WTC11 (cell line): ENCODE measurements at regions not wholly inside any gene's neighbourhood (a gene's known extent, or its start where the extent isn't known, plus 50 kb on each side); places are given as distances from the start of the nearest gene placed in this dataset.
"Not testable (repeated sequence)": the region's sequence is repeated elsewhere in the genome, so short reads cannot be mapped to it uniquely, and the experiment has no call there.

Experiments
- CTCF ChIP-seq: fragments of 200-600 bp; IDR thresholded peaks from 2 replicates; pipeline ENCODE4 v1.8.0; 2022; ENCODE audit warnings: antibody characterized with exemption
- E2F1 ChIP-seq: sonication (generic); formaldehyde crosslinking; IDR thresholded peaks from 2 replicates; pipeline ENCODE4 v1.8.0; 2022; ENCODE audit warnings: mild to moderate bottlenecking, missing genetic modification reagents
- ELF4 ChIP-seq: sonication (generic); formaldehyde crosslinking; IDR thresholded peaks from 2 replicates; pipeline ENCODE4 v1.8.1; 2022; ENCODE audit warnings: low read depth, mild to moderate bottlenecking, moderate library complexity, missing genetic modification reagents
- ESRRA ChIP-seq: sonication (generic); formaldehyde crosslinking; IDR thresholded peaks from 2 replicates; pipeline ENCODE4 v1.8.1; 2022; ENCODE audit warnings: mild to moderate bottlenecking, missing genetic modification reagents, borderline replicate concordance
- FOXJ3 ChIP-seq: sonication (generic); formaldehyde crosslinking; IDR thresholded peaks from 2 replicates; pipeline ENCODE4 v1.9.0; 2021; ENCODE audit warnings: missing genetic modification reagents, mild to moderate bottlenecking, borderline replicate concordance
- FOXP4 ChIP-seq: sonication (generic); formaldehyde crosslinking; IDR thresholded peaks from 2 replicates; pipeline ENCODE4 v1.8.0; 2022; ENCODE audit warnings: mild to moderate bottlenecking, missing genetic modification reagents
- RELA ChIP-seq: sonication (generic); formaldehyde crosslinking; IDR thresholded peaks from 2 replicates; pipeline ENCODE4 v1.8.1; 2022; ENCODE audit warnings: missing genetic modification reagents, mild to moderate bottlenecking, borderline replicate concordance
- SMAD3 ChIP-seq: sonication (generic); formaldehyde crosslinking; IDR thresholded peaks from 2 replicates; pipeline ENCODE4 v1.8.0; 2022; ENCODE audit warnings: missing genetic modification reagents, mild to moderate bottlenecking, borderline replicate concordance
- SP1 ChIP-seq: sonication (generic); formaldehyde crosslinking; conservative IDR thresholded peaks from 2 replicates; pipeline ENCODE4 v1.8.1; 2022; ENCODE audit warnings: missing genetic modification reagents
- ZNF232 ChIP-seq: sonication (generic); formaldehyde crosslinking; IDR thresholded peaks from 2 replicates; pipeline ENCODE4 v1.8.0; 2022; ENCODE audit warnings: mild to moderate bottlenecking, missing genetic modification reagents

GRCh38 chr21:9978371-9978770 lies 543.0 kb upstream of the TPTE start:
- not testable (repeated sequence) for TF ChIP-seq CTCF; FOXP4 (CRISPR knock-in tag); FOXJ3; E2F1; ZNF232; ESRRA (CRISPR knock-in tag); ELF4 (CRISPR knock-in tag); SMAD3; RELA (CRISPR knock-in tag); SP1 (CRISPR knock-in tag)
